Natural killer cell (primary cell): ENCODE measurements at regions not wholly inside any gene's neighbourhood (a gene's known extent, or its start where the extent isn't known, plus 50 kb on each side); places are given as distances from the start of the nearest gene placed in this dataset.
A peak's percentile ranks its signal among the peaks of the same experiment; 100 is the strongest.

ENCODE experiments used
- ATAC-seq, 3 donors: fragments of 150-1000 bp in 2 of 3; fragments of 200-7000 bp in 1 of 3; cut with Tn5 transposase; 1 replicate in 1 of 3; 2 replicates in 2 of 3; pipeline ENCODE4 v1.10.0; 2021; ENCODE audit warnings: mild to moderate bottlenecking in 2 of 3, moderate library complexity in 2 of 3
- DNase-seq, 2 donors: peaks; one replicate each; pipeline versions ENCODE4 v3.0.0 to v3.0.0-alpha.2; 2013 to 2021; ENCODE audit warnings: mixed read lengths in 1 of 2
- H3K27ac ChIP-seq: one replicate; pipeline ENCODE4 v1.5.1; 2013; ENCODE audit warnings: mild to moderate bottlenecking, low read length
- H3K27me3 ChIP-seq: one replicate; pipeline ENCODE4 v1.6.1; 2013; ENCODE audit warnings: low read length; ENCODE audit not compliant: control insufficient read depth, insufficient read depth
- H3K36me3 ChIP-seq: one replicate; pipeline ENCODE4 v1.6.1; 2013; ENCODE audit warnings: low read length; ENCODE audit not compliant: control insufficient read depth, insufficient read depth
- H3K4me1 ChIP-seq: one replicate; pipeline ENCODE4 v1.6.1; 2013; ENCODE audit warnings: low read length; ENCODE audit not compliant: control insufficient read depth, insufficient read depth
- H3K4me3 ChIP-seq: one replicate; pipeline ENCODE4 v1.5.1; 2013; ENCODE audit warnings: low read length
- H3K9me3 ChIP-seq: one replicate; pipeline ENCODE4 v1.6.1; 2013; ENCODE audit warnings: low read length; ENCODE audit not compliant: control insufficient read depth, insufficient read depth
- H3K27ac Mint-ChIP-seq, 2 donors: one replicate each; pipeline ENCODE4 v1.8.0; 2022; ENCODE audit warnings: mild to moderate bottlenecking in 2 of 2, mixed read lengths in 2 of 2, moderate library complexity in 1 of 2
- H3K27me3 Mint-ChIP-seq, 2 donors: one replicate each; pipeline ENCODE4 v1.8.0; 2022; ENCODE audit warnings: low read depth in 2 of 2, mixed read lengths in 2 of 2
- H3K36me3 Mint-ChIP-seq: one replicate; pipeline ENCODE4 v1.8.0; 2022; ENCODE audit warnings: mixed read lengths
- H3K4me1 Mint-ChIP-seq, 2 donors: one replicate each; pipeline ENCODE4 v1.8.0; 2022; ENCODE audit warnings: mixed read lengths in 2 of 2
- H3K4me3 Mint-ChIP-seq: one replicate; pipeline ENCODE4 v1.8.0; 2022; ENCODE audit warnings: mild to moderate bottlenecking, moderate library complexity, mixed read lengths
- H3K9me3 Mint-ChIP-seq, 2 donors: one replicate each; pipeline ENCODE4 v1.8.0; 2022; ENCODE audit warnings: mixed read lengths in 2 of 2
- WGBS: methylation state at CpG from one replicate; pipeline ENCODE4 v1.1.7; 2013; ENCODE audit warnings: missing lambda C conversion rate; ENCODE audit not compliant: insufficient coverage; 5-methylcytosine and 5-hydroxymethylcytosine counted together
- intact Hi-C: fragments of 100-400 bp; cut with micrococcal nuclease; formaldehyde crosslinking; loops from one replicate; pipeline ENCODE4 v1.14.2; 2022
- TF ChIP-seq, protein P1 (sequence below): fragments of 200-600 bp; IDR thresholded peaks from one replicate; pipeline ENCODE4 v1.8.0; 2022; ENCODE audit warnings: antibody characterized with exemption

DNA sequence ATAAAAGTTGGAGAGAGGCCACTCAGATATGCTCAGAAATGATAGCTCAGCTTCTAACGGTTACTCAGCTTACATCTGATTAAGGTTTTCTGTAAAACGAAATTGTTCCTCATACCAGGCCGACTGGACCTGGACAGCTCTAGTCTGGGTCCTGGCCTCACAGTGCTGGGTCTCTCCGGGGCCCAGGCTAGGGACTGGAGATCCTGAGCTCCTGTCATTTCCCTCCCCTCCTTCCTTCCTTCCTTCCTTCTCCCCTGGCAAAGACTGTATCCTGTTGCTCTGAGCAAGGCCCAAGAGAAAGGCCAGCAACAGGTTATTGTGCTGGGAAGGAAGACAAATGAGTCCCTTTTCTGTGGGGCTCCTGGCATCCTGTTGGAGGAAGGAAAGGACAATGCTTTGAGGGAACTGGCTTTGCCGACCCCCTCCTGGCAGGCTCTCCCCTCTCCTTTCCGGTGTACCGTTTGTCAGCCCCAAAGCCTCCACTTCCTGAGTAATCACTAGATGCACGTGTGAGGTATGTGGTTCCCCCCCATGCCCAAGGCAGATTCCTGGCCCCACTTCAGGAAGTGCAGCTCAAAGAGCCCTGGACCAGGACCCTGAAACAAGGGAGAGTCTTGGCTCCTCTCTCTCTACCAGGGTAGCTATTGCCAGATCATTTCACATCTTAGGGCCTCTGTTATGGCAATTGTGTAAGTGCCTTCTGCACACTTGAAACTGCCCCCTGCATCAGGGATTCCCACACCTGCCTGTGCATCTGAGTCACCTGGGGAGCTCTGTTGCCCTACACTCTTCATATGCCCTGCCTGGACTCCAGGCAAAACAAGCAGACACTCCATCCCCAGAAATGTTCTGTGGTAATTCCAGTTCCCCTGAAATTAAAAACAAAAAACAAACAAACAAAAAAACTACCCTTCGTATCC is 212.7 kb upstream of the FGGY start:
- peak in 2 of 3 donors; percentile 34 to 40 for ATAC-seq
- peaks cover 9% of the 10 kb centered on the region for H3K4me1 ChIP-seq
- Mint-ChIP-seq H3K27me3 (peaks cover 8 to 20% of the 10 kb centered on the region in 2 donors), H3K4me1 (peaks cover 9 to 10% of the 10 kb centered on the region in 2 donors), H3K9me3 (no peaks in the 10 kb centered on the region), H3K4me3 (no peak overlapping the region), H3K36me3 (peaks cover 6% of the 10 kb centered on the region), H3K27ac (peak overlapping the region in 1 of 2 donors; percentile 77)
- no peak overlapping the region for H3K4me3 ChIP-seq
- H3K27ac ChIP-seq = no peak overlapping the region
- no peaks in the 10 kb centered on the region for H3K36me3 ChIP-seq
- peak in 1 of 2 donors; percentile 14 for DNase-seq
- no peaks in the 10 kb centered on the region for H3K27me3 ChIP-seq
- TF ChIP-seq, protein P1, sequence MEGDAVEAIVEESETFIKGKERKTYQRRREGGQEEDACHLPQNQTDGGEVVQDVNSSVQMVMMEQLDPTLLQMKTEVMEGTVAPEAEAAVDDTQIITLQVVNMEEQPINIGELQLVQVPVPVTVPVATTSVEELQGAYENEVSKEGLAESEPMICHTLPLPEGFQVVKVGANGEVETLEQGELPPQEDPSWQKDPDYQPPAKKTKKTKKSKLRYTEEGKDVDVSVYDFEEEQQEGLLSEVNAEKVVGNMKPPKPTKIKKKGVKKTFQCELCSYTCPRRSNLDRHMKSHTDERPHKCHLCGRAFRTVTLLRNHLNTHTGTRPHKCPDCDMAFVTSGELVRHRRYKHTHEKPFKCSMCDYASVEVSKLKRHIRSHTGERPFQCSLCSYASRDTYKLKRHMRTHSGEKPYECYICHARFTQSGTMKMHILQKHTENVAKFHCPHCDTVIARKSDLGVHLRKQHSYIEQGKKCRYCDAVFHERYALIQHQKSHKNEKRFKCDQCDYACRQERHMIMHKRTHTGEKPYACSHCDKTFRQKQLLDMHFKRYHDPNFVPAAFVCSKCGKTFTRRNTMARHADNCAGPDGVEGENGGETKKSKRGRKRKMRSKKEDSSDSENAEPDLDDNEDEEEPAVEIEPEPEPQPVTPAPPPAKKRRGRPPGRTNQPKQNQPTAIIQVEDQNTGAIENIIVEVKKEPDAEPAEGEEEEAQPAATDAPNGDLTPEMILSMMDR = no peak
- WGBS = 26% methylated on average over 8 of the region's 9 CpGs
- H3K9me3 ChIP-seq = no peaks in the 10 kb centered on the region
- intact Hi-C loops = no loop called here

DNA sequence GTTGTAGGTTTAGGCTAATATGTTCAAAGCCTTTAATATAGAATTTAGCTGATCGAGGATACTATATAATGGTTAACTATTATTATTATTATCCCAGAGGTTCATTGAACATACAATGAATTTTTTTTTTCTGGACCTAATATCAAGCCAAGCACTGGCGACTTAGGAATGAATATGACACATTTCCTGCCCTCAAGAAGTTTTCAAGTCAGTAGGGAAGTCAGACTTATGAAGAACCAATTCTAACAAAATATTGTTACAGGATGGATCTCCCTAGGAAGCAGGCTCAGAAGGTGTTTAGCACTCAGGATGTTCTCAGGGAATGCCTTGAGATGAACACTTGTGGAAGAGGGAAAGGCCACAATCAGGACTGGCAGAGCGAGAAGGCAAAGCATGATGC is 211.8 kb upstream of the FGGY start:
- peaks cover 9 to 10% of the 10 kb centered on the region in 2 donors for H3K4me1 Mint-ChIP-seq

DNA sequence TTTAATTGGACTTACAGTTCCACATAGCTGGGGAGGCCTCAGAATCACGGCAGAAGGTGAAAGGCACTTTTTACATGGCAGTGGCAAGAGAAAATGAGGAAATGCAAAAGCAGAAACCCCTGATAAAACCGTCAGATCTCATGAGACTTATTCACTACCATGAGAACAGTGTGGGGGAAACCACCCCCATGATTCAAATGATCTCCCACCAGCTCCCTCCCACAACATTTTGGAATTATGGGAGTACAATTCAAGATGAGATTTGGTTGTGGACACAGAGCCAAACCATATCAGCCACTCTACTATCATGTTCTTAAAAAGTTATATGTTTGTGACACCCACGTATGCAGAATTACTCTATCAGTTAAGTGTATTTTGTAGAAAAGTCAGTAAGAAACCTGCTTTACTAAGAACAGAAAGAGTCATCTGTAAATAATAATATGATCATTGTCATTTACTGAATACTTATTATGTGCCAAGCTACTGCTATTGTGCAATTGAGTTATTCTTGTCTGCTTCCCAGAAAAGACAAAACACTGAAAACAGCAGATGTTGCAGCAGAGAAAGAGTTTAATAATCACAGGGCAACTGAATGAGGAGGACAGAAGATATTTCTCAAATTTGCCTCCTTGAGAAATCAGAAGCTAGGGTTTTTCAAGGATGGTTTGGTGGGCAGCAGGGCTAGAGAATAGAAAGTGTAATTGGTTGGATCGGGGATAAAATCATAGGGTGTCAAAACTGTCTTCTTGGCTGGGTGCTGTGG is 207.7 kb upstream of the FGGY start:
- H3K36me3 Mint-ChIP-seq = peaks cover 6% of the 10 kb centered on the region
- DNase-seq = no peak
- Histone ChIP-seq H3K9me3 (no peaks in the 10 kb centered on the region), H3K27me3 (no peaks in the 10 kb centered on the region), H3K36me3 (no peaks in the 10 kb centered on the region), H3K27ac (no peak overlapping the region), H3K4me1 (peaks cover 4% of the 10 kb centered on the region), H3K4me3 (no peak overlapping the region)
- H3K4me3 Mint-ChIP-seq = no peak overlapping the region
- no peak overlapping the region for H3K27ac Mint-ChIP-seq
- no peaks in the 10 kb centered on the region for H3K9me3 Mint-ChIP-seq
- peaks cover 11 to 15% of the 10 kb centered on the region in 2 donors for H3K27me3 Mint-ChIP-seq
- intact Hi-C loops = no loop called here
- peaks cover 10 to 13% of the 10 kb centered on the region in 2 donors for H3K4me1 Mint-ChIP-seq
- 85% methylated on average over 3 of the region's 4 CpGs for WGBS
- TF ChIP-seq, protein P1 = no peak
- ATAC-seq = no peak

More for the DNA sequence above, 211.8 kb upstream of the FGGY start:
- Histone ChIP-seq H3K4me3 (no peak overlapping the region), H3K4me1 (peaks cover 9% of the 10 kb centered on the region), H3K27ac (no peak overlapping the region), H3K27me3 (no peaks in the 10 kb centered on the region), H3K36me3 (no peaks in the 10 kb centered on the region), H3K9me3 (no peaks in the 10 kb centered on the region)
- H3K9me3 Mint-ChIP-seq = no peaks in the 10 kb centered on the region
- intact Hi-C loops = no loop called here
- peaks cover 6% of the 10 kb centered on the region for H3K36me3 Mint-ChIP-seq
- H3K27me3 Mint-ChIP-seq = peaks cover 8 to 12% of the 10 kb centered on the region in 2 donors
- no peak overlapping the region for H3K4me3 Mint-ChIP-seq
- DNase-seq (no peak), ATAC-seq (no peak)
- 100% methylated on average over 2 of the region's 3 CpGs for WGBS
- TF ChIP-seq, protein P1 = no peak
- H3K27ac Mint-ChIP-seq = no peak overlapping the region
